Limb (tissue), 2 donors: ENCODE measurements at regions not wholly inside any gene's neighbourhood (a gene's known extent, or its start where the extent isn't known, plus 50 kb on each side); places are given as distances from the start of the nearest gene placed in this dataset.

Experiments used
- DNase-seq, 2 donors: peaks; one replicate each; pipeline ENCODE4 v3.0.0-alpha.2; 2016; ENCODE audit errors: extremely low spot score in 2 of 2

- no peak for DNase-seq
Measured at GRCh38 chr4:144565527-144566195, 80.3 kb upstream of the HHIP start.

GRCh38 chr4:144572660-144573059, 73.3 kb upstream of the HHIP start:
- no peak for DNase-seq

GRCh38 chr4:144574000-144574399, 72.0 kb upstream of the HHIP start:
- no peak for DNase-seq

- no peak for DNase-seq
Measured at GRCh38 chr4:144574509-144574908, 71.4 kb upstream of the HHIP start.

GRCh38 chr4:144575181-144575580, 70.8 kb upstream of the HHIP start:
- DNase-seq: no peak

GRCh38 chr4:144578681-144579080, 67.3 kb upstream of the HHIP start:
- no peak for DNase-seq

- DNase-seq: no peak
Measured at GRCh38 chr4:144579411-144580030, 66.4 kb upstream of the HHIP start.

GRCh38 chr4:144580430-144580829, 65.5 kb upstream of the HHIP start:
- DNase-seq: no peak

GRCh38 chr4:144582105-144582850, 63.7 kb upstream of the HHIP start:
- no peak for DNase-seq

GRCh38 chr4:144582975-144583374, 63.0 kb upstream of the HHIP start:
- DNase-seq: no peak

- no peak for DNase-seq
Measured at GRCh38 chr4:144583658-144584057, 62.3 kb upstream of the HHIP start.

GRCh38 chr4:144584428-144584827, 61.5 kb upstream of the HHIP start:
- DNase-seq: no peak

GRCh38 chr4:144589512-144589911, 56.4 kb upstream of the HHIP start:
- no peak for DNase-seq

- no peak for DNase-seq
Measured at GRCh38 chr4:144590020-144590419, 55.9 kb upstream of the HHIP start.

GRCh38 chr4:144591401-144591800, 54.6 kb upstream of the HHIP start:
- peak; percentile 45 to 54 for DNase-seq

GRCh38 chr4:144592264-144592663, 53.7 kb upstream of the HHIP start:
- DNase-seq: no peak

GRCh38 chr4:144594471-144594986, 51.4 kb upstream of the HHIP start:
- no peak for DNase-seq

GRCh38 chr4:144595681-144596080, 50.3 kb upstream of the HHIP start:
- no peak for DNase-seq
